Suprapubic skin (tissue), 4 donors: ENCODE measurements at regions not wholly inside any gene's neighbourhood (a gene's known extent, or its start where the extent isn't known, plus 50 kb on each side); places are given as distances from the start of the nearest gene placed in this dataset.

Source experiments
- EP300 ChIP-seq: sonication (generic); formaldehyde crosslinking; IDR thresholded peaks from one replicate; pipeline ENCODE4 v1.6.1; 2017; ENCODE audit warnings: antibody characterized with exemption
- POLR2A ChIP-seq, 2 donors: fragments of 450-650 bp; IDR thresholded peaks; one replicate each; pipeline ENCODE4 v1.6.1; 2017; ENCODE audit warnings: antibody characterized with exemption in 2 of 2, mild to moderate bottlenecking in 2 of 2, moderate library complexity in 2 of 2
- POLR2AphosphoS5 ChIP-seq, 3 donors: sonication (generic); formaldehyde crosslinking; IDR thresholded peaks; one replicate each; pipeline ENCODE4 v1.6.1; 2017; ENCODE audit warnings: antibody characterized with exemption in 3 of 3
- TF ChIP-seq, protein P1 (sequence below), 2 donors: fragments of 200-600 bp in 1 of 2; fragments of 450-650 bp in 1 of 2; sonication (generic) in 1 of 2; IDR thresholded peaks; one replicate each; pipeline ENCODE4 v1.5.1; 2016 to 2019; ENCODE audit warnings: antibody characterized with exemption in 2 of 2, mild to moderate bottlenecking in 1 of 2, moderate library complexity in 1 of 2

DNA sequence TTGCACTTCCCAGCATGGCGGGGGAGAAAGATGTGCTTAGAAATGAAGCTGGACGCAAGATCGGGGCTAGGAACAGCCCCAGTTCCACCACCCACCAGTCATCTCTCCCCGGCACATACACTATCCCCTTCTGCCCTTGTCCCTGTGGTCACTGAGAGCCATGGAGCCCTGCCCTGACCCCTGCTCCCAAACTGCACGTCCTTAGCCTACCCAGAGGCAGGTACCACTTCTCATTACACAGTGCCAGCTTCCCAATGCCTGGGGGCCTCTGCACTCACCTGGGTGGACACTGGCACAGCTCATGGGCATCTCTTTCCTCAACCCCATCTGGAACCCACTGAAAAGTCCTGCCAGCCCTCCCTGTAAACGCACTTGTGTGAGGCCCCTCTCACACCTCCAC lies 139.3 kb upstream of the PRR20G start:
- TF ChIP-seq POLR2AphosphoS5 (IDR thresholded peaks at IDR 0.05) (no peak), EP300 (no peak), POLR2A (IDR thresholded peaks at IDR 0.05) (no peak)
- TF ChIP-seq, protein P1, sequence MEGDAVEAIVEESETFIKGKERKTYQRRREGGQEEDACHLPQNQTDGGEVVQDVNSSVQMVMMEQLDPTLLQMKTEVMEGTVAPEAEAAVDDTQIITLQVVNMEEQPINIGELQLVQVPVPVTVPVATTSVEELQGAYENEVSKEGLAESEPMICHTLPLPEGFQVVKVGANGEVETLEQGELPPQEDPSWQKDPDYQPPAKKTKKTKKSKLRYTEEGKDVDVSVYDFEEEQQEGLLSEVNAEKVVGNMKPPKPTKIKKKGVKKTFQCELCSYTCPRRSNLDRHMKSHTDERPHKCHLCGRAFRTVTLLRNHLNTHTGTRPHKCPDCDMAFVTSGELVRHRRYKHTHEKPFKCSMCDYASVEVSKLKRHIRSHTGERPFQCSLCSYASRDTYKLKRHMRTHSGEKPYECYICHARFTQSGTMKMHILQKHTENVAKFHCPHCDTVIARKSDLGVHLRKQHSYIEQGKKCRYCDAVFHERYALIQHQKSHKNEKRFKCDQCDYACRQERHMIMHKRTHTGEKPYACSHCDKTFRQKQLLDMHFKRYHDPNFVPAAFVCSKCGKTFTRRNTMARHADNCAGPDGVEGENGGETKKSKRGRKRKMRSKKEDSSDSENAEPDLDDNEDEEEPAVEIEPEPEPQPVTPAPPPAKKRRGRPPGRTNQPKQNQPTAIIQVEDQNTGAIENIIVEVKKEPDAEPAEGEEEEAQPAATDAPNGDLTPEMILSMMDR (IDR thresholded peaks at IDR 0.05), result no peak
